ENCODE measurements at regions not wholly inside any gene's neighbourhood (a gene's known extent, or its start where the extent isn't known, plus 50 kb on each side); places are given as distances from the start of the nearest gene placed in this dataset.

- TF ChIP-seq CTCF (IDR thresholded peaks at IDR 0.05) (no peak), POLR2A (IDR thresholded peaks at IDR 0.05) (no peak)
These were observed 92.7 kb downstream of the TMEM100 start for GRCh38 chr17:55629995-55630394.
